ENCODE measurements at regions not wholly inside any gene's neighbourhood (a gene's known extent, or its start where the extent isn't known, plus 50 kb on each side); places are given as distances from the start of the nearest gene placed in this dataset.

DNA sequence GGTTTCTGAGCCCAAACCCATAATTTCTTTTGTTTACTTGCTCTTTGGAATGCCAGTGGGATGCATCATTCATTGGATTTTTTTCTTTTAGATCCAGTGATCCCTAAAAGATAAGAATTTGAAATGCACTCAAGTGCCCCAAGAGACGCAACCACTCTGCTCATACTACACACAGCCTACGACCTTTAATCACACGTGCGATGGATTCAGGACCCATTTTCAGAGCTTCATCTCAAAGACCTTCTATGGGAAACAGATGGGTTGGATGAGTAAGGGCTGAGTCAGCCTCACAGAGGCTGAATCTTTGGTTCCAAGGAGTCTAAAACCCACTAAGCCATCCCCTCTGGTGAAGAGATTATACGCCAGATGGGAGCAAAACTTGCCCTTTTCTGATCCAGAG is 265.5 kb upstream of the EXOC2 start:
- TF ChIP-seq, protein P1, sequence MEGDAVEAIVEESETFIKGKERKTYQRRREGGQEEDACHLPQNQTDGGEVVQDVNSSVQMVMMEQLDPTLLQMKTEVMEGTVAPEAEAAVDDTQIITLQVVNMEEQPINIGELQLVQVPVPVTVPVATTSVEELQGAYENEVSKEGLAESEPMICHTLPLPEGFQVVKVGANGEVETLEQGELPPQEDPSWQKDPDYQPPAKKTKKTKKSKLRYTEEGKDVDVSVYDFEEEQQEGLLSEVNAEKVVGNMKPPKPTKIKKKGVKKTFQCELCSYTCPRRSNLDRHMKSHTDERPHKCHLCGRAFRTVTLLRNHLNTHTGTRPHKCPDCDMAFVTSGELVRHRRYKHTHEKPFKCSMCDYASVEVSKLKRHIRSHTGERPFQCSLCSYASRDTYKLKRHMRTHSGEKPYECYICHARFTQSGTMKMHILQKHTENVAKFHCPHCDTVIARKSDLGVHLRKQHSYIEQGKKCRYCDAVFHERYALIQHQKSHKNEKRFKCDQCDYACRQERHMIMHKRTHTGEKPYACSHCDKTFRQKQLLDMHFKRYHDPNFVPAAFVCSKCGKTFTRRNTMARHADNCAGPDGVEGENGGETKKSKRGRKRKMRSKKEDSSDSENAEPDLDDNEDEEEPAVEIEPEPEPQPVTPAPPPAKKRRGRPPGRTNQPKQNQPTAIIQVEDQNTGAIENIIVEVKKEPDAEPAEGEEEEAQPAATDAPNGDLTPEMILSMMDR (conservative IDR thresholded peaks at IDR 0.05 in 1 of 2, IDR thresholded peaks at IDR 0.05 in 1 of 2; ENCODE audit: extremely low read depth in 1 of 2, insufficient read depth in 1 of 2, low read depth in 1 of 2, low read length in 2 of 2): no peak
- TF ChIP-seq EZH2 (IDR thresholded peaks at IDR 0.05; ENCODE audit: borderline replicate concordance, low read length): no peak

All from mammary epithelial cell (primary cell).